K562 (cell line): ENCODE measurements at regions not wholly inside any gene's neighbourhood (a gene's known extent, or its start where the extent isn't known, plus 50 kb on each side); places are given as distances from the start of the nearest gene placed in this dataset.

Experiments used
- CHD1 ChIP-seq: fragments of 200-600 bp; sonication (generic); IDR thresholded peaks from one replicate; pipeline ENCODE4 v1.6.1; 2012; ENCODE audit warnings: mild to moderate bottlenecking, moderate library complexity, low read length, inconsistent platforms
- NFYB ChIP-seq: IDR thresholded peaks from 2 replicates; pipeline ENCODE4 v1.6.1; 2011; ENCODE audit warnings: mild to moderate bottlenecking, moderate library complexity; ENCODE audit not compliant: insufficient read length; ENCODE audit errors: extremely low read depth
- TAL1 ChIP-seq: fragments of 450-650 bp; IDR thresholded peaks from 2 replicates; pipeline ENCODE4 v1.6.1; 2016; ENCODE audit warnings: mild to moderate bottlenecking
- TF ChIP-seq, protein P1 (sequence below): sonication (generic); formaldehyde crosslinking; IDR thresholded peaks from 2 replicates; pipeline ENCODE4 v1.8.0; 2023; ENCODE audit warnings: missing genetic modification reagents, mild to moderate bottlenecking, borderline replicate concordance
- TF ChIP-seq, protein P2 (sequence below): fragments of 450-650 bp; IDR thresholded peaks from 2 replicates; pipeline ENCODE4 v1.6.1; 2016; ENCODE audit warnings: low read depth, mild to moderate bottlenecking, moderate library complexity
- TF ChIP-seq, protein P3 (sequence below): fragments of 250-450 bp; sonication (Bioruptor Pico); IDR thresholded peaks from 2 replicates; pipeline ENCODE4 v1.4.0; 2020; ENCODE audit warnings: borderline replicate concordance

DNA sequence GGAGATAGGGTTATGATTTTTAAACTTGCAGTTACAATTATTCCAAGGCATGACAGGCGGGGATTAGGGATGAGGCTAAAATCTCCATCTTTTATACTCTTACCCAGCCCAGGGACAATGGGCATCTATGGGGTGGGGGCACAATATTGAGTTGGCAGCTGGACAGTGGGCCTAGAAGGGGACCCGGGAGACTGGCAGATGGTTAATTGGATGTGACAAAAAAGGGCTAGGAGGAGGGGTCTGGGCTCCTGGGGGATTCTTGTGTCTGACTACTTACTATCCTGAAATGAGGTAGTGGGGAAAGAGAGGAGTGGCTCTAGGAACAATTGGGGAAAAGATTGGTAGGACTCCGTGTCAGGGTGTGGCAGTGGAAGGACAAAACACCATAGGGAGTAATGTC is 53.0 kb upstream of the ROPN1 start (continued):
- TF ChIP-seq, protein P1, sequence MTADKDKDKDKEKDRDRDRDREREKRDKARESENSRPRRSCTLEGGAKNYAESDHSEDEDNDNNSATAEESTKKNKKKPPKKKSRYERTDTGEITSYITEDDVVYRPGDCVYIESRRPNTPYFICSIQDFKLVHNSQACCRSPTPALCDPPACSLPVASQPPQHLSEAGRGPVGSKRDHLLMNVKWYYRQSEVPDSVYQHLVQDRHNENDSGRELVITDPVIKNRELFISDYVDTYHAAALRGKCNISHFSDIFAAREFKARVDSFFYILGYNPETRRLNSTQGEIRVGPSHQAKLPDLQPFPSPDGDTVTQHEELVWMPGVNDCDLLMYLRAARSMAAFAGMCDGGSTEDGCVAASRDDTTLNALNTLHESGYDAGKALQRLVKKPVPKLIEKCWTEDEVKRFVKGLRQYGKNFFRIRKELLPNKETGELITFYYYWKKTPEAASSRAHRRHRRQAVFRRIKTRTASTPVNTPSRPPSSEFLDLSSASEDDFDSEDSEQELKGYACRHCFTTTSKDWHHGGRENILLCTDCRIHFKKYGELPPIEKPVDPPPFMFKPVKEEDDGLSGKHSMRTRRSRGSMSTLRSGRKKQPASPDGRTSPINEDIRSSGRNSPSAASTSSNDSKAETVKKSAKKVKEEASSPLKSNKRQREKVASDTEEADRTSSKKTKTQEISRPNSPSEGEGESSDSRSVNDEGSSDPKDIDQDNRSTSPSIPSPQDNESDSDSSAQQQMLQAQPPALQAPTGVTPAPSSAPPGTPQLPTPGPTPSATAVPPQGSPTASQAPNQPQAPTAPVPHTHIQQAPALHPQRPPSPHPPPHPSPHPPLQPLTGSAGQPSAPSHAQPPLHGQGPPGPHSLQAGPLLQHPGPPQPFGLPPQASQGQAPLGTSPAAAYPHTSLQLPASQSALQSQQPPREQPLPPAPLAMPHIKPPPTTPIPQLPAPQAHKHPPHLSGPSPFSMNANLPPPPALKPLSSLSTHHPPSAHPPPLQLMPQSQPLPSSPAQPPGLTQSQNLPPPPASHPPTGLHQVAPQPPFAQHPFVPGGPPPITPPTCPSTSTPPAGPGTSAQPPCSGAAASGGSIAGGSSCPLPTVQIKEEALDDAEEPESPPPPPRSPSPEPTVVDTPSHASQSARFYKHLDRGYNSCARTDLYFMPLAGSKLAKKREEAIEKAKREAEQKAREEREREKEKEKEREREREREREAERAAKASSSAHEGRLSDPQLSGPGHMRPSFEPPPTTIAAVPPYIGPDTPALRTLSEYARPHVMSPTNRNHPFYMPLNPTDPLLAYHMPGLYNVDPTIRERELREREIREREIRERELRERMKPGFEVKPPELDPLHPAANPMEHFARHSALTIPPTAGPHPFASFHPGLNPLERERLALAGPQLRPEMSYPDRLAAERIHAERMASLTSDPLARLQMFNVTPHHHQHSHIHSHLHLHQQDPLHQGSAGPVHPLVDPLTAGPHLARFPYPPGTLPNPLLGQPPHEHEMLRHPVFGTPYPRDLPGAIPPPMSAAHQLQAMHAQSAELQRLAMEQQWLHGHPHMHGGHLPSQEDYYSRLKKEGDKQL (CRISPR knock-in tag): no peak
- TF ChIP-seq TAL1 (no peak), NFYB (no peak), CHD1 (no peak)
- TF ChIP-seq, protein P2, sequence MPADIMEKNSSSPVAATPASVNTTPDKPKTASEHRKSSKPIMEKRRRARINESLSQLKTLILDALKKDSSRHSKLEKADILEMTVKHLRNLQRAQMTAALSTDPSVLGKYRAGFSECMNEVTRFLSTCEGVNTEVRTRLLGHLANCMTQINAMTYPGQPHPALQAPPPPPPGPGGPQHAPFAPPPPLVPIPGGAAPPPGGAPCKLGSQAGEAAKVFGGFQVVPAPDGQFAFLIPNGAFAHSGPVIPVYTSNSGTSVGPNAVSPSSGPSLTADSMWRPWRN: no peak
- TF ChIP-seq, protein P3, sequence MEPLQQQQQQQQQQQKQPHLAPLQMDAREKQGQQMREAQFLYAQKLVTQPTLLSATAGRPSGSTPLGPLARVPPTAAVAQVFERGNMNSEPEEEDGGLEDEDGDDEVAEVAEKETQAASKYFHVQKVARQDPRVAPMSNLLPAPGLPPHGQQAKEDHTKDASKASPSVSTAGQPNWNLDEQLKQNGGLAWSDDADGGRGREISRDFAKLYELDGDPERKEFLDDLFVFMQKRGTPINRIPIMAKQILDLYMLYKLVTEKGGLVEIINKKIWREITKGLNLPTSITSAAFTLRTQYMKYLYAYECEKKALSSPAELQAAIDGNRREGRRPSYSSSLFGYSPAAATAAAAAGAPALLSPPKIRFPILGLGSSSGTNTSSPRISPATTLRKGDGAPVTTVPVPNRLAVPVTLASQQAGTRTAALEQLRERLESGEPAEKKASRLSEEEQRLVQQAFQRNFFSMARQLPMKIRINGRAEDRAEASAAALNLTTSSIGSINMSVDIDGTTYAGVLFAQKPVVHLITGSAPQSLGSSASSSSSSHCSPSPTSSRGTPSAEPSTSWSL: no peak
